H9 (cell line): ENCODE measurements at regions not wholly inside any gene's neighbourhood (a gene's known extent, or its start where the extent isn't known, plus 50 kb on each side); places are given as distances from the start of the nearest gene placed in this dataset.

Experiments
- DNase-seq: peaks from one replicate; pipeline ENCODE4 v3.0.0-alpha.2; 2017
- H2AFZ ChIP-seq: one replicate; pipeline ENCODE4 v1.6.1; 2013; ENCODE audit warnings: mild to moderate bottlenecking, low read length, control low read depth, moderate library complexity
- H2AK5ac ChIP-seq: 2 replicates; pipeline ENCODE4 v1.6.1; 2013; ENCODE audit warnings: low read length, control low read depth, mixed read lengths; ENCODE audit not compliant: insufficient read length
- H2BK120ac ChIP-seq: one replicate; pipeline ENCODE4 v1.6.1; 2013; ENCODE audit warnings: low read depth, mild to moderate bottlenecking, low read length, control low read depth, inconsistent platforms; ENCODE audit not compliant: poor library complexity, severe bottlenecking
- H2BK12ac ChIP-seq: 2 replicates; pipeline ENCODE4 v1.6.1; 2013; ENCODE audit warnings: low read length, control low read depth, mixed read lengths, low read depth; ENCODE audit not compliant: insufficient read length
- H2BK15ac ChIP-seq: 2 replicates; pipeline ENCODE4 v1.6.1; 2013; ENCODE audit warnings: low read depth, low read length, control low read depth
- H2BK20ac ChIP-seq: one replicate; pipeline ENCODE4 v1.6.1; 2013; ENCODE audit warnings: low read depth, mild to moderate bottlenecking, low read length, control low read depth, inconsistent platforms; ENCODE audit not compliant: poor library complexity, severe bottlenecking
- H2BK5ac ChIP-seq: 2 replicates; pipeline ENCODE4 v1.6.1; 2013; ENCODE audit warnings: low read length, control low read depth, mixed read lengths; ENCODE audit not compliant: insufficient read length
- H3K14ac ChIP-seq: 2 replicates; pipeline ENCODE4 v1.6.1; 2013; ENCODE audit warnings: low read length, control low read depth; ENCODE audit not compliant: insufficient read depth
- H3K18ac ChIP-seq: 2 replicates; pipeline ENCODE4 v1.6.1; 2013; ENCODE audit warnings: low read depth, mild to moderate bottlenecking, mixed read lengths, low read length, control low read depth; ENCODE audit not compliant: insufficient read length
- H3K23ac ChIP-seq: 2 replicates; pipeline ENCODE4 v1.6.1; 2013; ENCODE audit warnings: low read length, control low read depth, mixed read lengths, low read depth; ENCODE audit not compliant: insufficient read length
- H3K23me2 ChIP-seq: 2 replicates; pipeline ENCODE4 v1.6.1; 2013; ENCODE audit warnings: low read depth, mild to moderate bottlenecking, mixed read lengths, low read length, control low read depth; ENCODE audit not compliant: insufficient read length, poor library complexity, severe bottlenecking
- H3K27ac ChIP-seq: 2 replicates; pipeline ENCODE4 v1.5.1; 2013; ENCODE audit warnings: low read length, control low read depth, mixed read lengths, low read depth; ENCODE audit not compliant: insufficient read length
- H3K27me3 ChIP-seq: 2 replicates; pipeline ENCODE4 v1.6.1; 2013; ENCODE audit warnings: low read length, control low read depth, inconsistent platforms; ENCODE audit not compliant: insufficient read depth
- H3K4ac ChIP-seq: 2 replicates; pipeline ENCODE4 v1.6.1; 2013; ENCODE audit warnings: low read depth, mild to moderate bottlenecking, control low read depth, inconsistent platforms, low read length, moderate library complexity
- H3K4me1 ChIP-seq: 2 replicates; pipeline ENCODE4 v1.6.1; 2013; ENCODE audit warnings: low read length, control low read depth, inconsistent platforms; ENCODE audit not compliant: insufficient read depth
- H3K4me2 ChIP-seq: 2 replicates; pipeline ENCODE4 v1.6.1; 2013; ENCODE audit warnings: low read length, control low read depth, mixed read lengths; ENCODE audit not compliant: insufficient read length, insufficient read depth
- H3K56ac ChIP-seq: 2 replicates; pipeline ENCODE4 v1.6.1; 2013; ENCODE audit warnings: low read depth, mild to moderate bottlenecking, mixed read lengths, low read length, control low read depth; ENCODE audit not compliant: insufficient read length
- H3K79me1 ChIP-seq: 2 replicates; pipeline ENCODE4 v1.6.1; 2013; ENCODE audit warnings: low read depth, mild to moderate bottlenecking, moderate library complexity, low read length, control low read depth, inconsistent platforms; ENCODE audit not compliant: insufficient read depth, poor library complexity, severe bottlenecking
- H3K79me2 ChIP-seq: 2 replicates; pipeline ENCODE4 v1.6.1; 2013; ENCODE audit warnings: low read length, control low read depth, inconsistent platforms; ENCODE audit not compliant: insufficient read depth
- H3K9ac ChIP-seq: 2 replicates; pipeline ENCODE4 v1.6.1; 2013; ENCODE audit warnings: low read length, control low read depth, mixed read lengths; ENCODE audit not compliant: insufficient read length; ENCODE audit errors: extremely low read depth
- H3K9me3 ChIP-seq: one replicate; pipeline ENCODE4 v1.6.1; 2013; ENCODE audit warnings: low read depth, low read length, inconsistent platforms; ENCODE audit not compliant: control insufficient read depth
- H3T11ph ChIP-seq: one replicate; pipeline ENCODE4 v1.6.1; 2013; ENCODE audit warnings: mild to moderate bottlenecking, low read length, control low read depth, inconsistent platforms
- H4K20me1 ChIP-seq: one replicate; pipeline ENCODE4 v1.6.1; 2013; ENCODE audit not compliant: control insufficient read depth, insufficient read length, insufficient read depth
- H4K5ac ChIP-seq: 2 replicates; pipeline ENCODE4 v1.6.1; 2013; ENCODE audit warnings: low read depth, mild to moderate bottlenecking, mixed read lengths, low read length, control low read depth; ENCODE audit not compliant: insufficient read length
- H4K8ac ChIP-seq: replicated peaks from 2 replicates; pipeline ENCODE4 v1.6.1; 2013; ENCODE audit warnings: low read length, control low read depth, mixed read lengths, low read depth; ENCODE audit not compliant: insufficient read length
- H4K91ac ChIP-seq: 2 replicates; pipeline ENCODE4 v1.6.1; 2013; ENCODE audit warnings: low read depth, mild to moderate bottlenecking, moderate library complexity, mixed read lengths, low read length, control low read depth; ENCODE audit not compliant: insufficient read length
- H3K27ac Mint-ChIP-seq, 3 experiments: 2 replicates in 2 of 3; 3 replicates in 1 of 3; pipeline ENCODE4 v1.8.0; 2020 to 2021; ENCODE audit warnings: mixed read lengths in 3 of 3, mild to moderate bottlenecking in 1 of 3, moderate library complexity in 1 of 3
- H3K27me3 Mint-ChIP-seq: 2 replicates; pipeline ENCODE4 v1.8.0; 2021; ENCODE audit warnings: low read depth, mild to moderate bottlenecking, moderate library complexity, mixed read lengths
- H3K36me3 Mint-ChIP-seq, 3 experiments: 2 replicates in 2 of 3; 3 replicates in 1 of 3; pipeline ENCODE4 v1.8.0; 2020 to 2021; ENCODE audit warnings: low read depth in 3 of 3, mixed read lengths in 3 of 3; ENCODE audit not compliant: insufficient read depth in 1 of 3
- H3K4me1 Mint-ChIP-seq, 2 experiments: 2 replicates each; pipeline ENCODE4 v1.8.0; 2020; ENCODE audit warnings: mixed read lengths in 2 of 2
- H3K4me3 Mint-ChIP-seq, 2 experiments: 2 replicates in 1 of 2; 3 replicates in 1 of 2; pipeline ENCODE4 v1.8.0; 2020 to 2021; ENCODE audit warnings: mild to moderate bottlenecking in 2 of 2, mixed read lengths in 2 of 2, moderate library complexity in 1 of 2
- H3K9me3 Mint-ChIP-seq, 2 experiments: 2 replicates in 1 of 2; 3 replicates in 1 of 2; pipeline ENCODE4 v1.8.0; 2020; ENCODE audit warnings: mild to moderate bottlenecking in 2 of 2, mixed read lengths in 2 of 2, moderate library complexity in 1 of 2
- TF ChIP-seq, protein P1 (sequence below): fragments of 200-600 bp; sonication (generic); conservative IDR thresholded peaks from 3 replicates; pipeline ENCODE4 v1.8.0; 2021; ENCODE audit warnings: antibody characterized with exemption, mild to moderate bottlenecking

DNA sequence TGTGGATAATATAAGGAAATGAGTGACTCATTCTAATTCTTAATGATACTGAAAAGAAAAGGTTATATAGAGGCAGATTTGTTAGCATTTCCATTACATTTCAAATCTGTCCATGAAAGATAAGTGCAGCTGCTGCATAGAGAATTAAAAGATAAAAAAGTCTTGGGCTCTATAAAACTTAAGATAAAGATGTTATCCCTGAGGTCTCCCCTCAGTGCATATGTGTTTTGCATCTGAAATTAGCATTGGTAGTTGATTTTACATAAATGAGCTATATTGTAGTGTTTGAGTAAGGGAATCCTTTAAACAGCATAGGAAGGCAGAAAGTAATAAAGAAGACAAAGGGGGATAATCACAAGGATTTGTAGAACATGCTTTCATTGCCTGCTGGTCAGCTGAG lies 206.2 kb downstream of the FSCB start:
- H3K79me2 ChIP-seq: no peaks in the 10 kb centered on the region
- H3K27ac Mint-ChIP-seq: no peak overlapping the region
- H2BK12ac ChIP-seq: no peak overlapping the region
- H3K9me3 Mint-ChIP-seq: peaks cover 8% of the 10 kb centered on the region in 2 experiments; a peak in 3 of 5 replicates
- H3K4me3 Mint-ChIP-seq: no peak overlapping the region
- no peak overlapping the region for H3K27ac ChIP-seq
- no peaks in the 10 kb centered on the region for H3K79me1 ChIP-seq
- no peak overlapping the region for H3K4ac ChIP-seq
- H3K4me1 ChIP-seq: no peaks in the 10 kb centered on the region
- no peaks in the 10 kb centered on the region for H3K23me2 ChIP-seq
- no peak overlapping the region for H3K14ac ChIP-seq
- H4K5ac ChIP-seq: no peak overlapping the region
- no peak overlapping the region for H3K56ac ChIP-seq
- no peaks in the 10 kb centered on the region for H3K9me3 ChIP-seq
- H3K36me3 Mint-ChIP-seq: peaks cover under 1 to 14% (median 1%) of the 10 kb centered on the region in 3 experiments; a peak in 3 of 7 replicates
- TF ChIP-seq, protein P1, sequence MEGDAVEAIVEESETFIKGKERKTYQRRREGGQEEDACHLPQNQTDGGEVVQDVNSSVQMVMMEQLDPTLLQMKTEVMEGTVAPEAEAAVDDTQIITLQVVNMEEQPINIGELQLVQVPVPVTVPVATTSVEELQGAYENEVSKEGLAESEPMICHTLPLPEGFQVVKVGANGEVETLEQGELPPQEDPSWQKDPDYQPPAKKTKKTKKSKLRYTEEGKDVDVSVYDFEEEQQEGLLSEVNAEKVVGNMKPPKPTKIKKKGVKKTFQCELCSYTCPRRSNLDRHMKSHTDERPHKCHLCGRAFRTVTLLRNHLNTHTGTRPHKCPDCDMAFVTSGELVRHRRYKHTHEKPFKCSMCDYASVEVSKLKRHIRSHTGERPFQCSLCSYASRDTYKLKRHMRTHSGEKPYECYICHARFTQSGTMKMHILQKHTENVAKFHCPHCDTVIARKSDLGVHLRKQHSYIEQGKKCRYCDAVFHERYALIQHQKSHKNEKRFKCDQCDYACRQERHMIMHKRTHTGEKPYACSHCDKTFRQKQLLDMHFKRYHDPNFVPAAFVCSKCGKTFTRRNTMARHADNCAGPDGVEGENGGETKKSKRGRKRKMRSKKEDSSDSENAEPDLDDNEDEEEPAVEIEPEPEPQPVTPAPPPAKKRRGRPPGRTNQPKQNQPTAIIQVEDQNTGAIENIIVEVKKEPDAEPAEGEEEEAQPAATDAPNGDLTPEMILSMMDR: no peak
- H3K18ac ChIP-seq: no peak overlapping the region
- no peak overlapping the region for H4K8ac ChIP-seq
- no peaks in the 10 kb centered on the region for H3K27me3 ChIP-seq
- H3K9ac ChIP-seq: no peak overlapping the region
- no peak overlapping the region for H3K23ac ChIP-seq
- H2BK5ac ChIP-seq: no peak overlapping the region
- no peak overlapping the region for H3K4me2 ChIP-seq
- H2BK20ac ChIP-seq: no peak overlapping the region
- H2AK5ac ChIP-seq: no peak overlapping the region
- no peak overlapping the region for H2BK120ac ChIP-seq
- no peak overlapping the region for H4K91ac ChIP-seq
- no peak for DNase-seq
- H3K27me3 Mint-ChIP-seq: no peaks in the 10 kb centered on the region
- H3T11ph ChIP-seq: no peak overlapping the region
- no peak overlapping the region for H2AFZ ChIP-seq
- H3K4me1 Mint-ChIP-seq: no peaks in the 10 kb centered on the region
- no peak overlapping the region for H2BK15ac ChIP-seq
- no peaks in the 10 kb centered on the region for H4K20me1 ChIP-seq
